GM20431 (cell line): ENCODE measurements at regions not wholly inside any gene's neighbourhood (a gene's known extent, or its start where the extent isn't known, plus 50 kb on each side); places are given as distances from the start of the nearest gene placed in this dataset.

Experiments
- in situ Hi-C: fragments of 300-500 bp; cut with MseI, MboI; formaldehyde crosslinking; loops from one replicate; pipeline ENCODE4 v1.15.0; 2020; ENCODE audit warnings: low sequenced_read_pairs; ENCODE audit not compliant: unreplicated experiment

GRCh38 chr1:244958593-244958992 lies 94.2 kb upstream of the HNRNPU start:
- in situ Hi-C loops: no loop called here

GRCh38 chr1:244957525-244957924 lies 93.2 kb upstream of the HNRNPU start:
- in situ Hi-C loops: no loop called here

- in situ Hi-C loops: no loop called here
These were observed 92.8 kb upstream of the HNRNPU start for GRCh38 chr1:244957122-244957521.

- in situ Hi-C loops: no loop called here
These were observed 91.3 kb upstream of the HNRNPU start for GRCh38 chr1:244955661-244956060.

GRCh38 chr1:244954359-244954758 lies 90.0 kb upstream of the HNRNPU start:
- in situ Hi-C loops: no loop called here

GRCh38 chr1:244953901-244954300 lies 89.6 kb upstream of the HNRNPU start:
- in situ Hi-C loops: no loop called here

- in situ Hi-C loops: no loop called here
These were observed 88.6 kb upstream of the HNRNPU start for GRCh38 chr1:244952940-244953339.

GRCh38 chr1:244952280-244952933 lies 88.1 kb upstream of the HNRNPU start:
- in situ Hi-C loops: no loop called here

GRCh38 chr1:244948416-244948815 lies 84.1 kb upstream of the HNRNPU start:
- in situ Hi-C loops: no loop called here

- in situ Hi-C loops: no loop called here
These were observed 80.8 kb upstream of the HNRNPU start for GRCh38 chr1:244945109-244945671.

GRCh38 chr1:244941121-244941520 lies 76.8 kb upstream of the HNRNPU start:
- in situ Hi-C loops: no loop called here

- in situ Hi-C loops: no loop called here
These were observed 72.8 kb upstream of the HNRNPU start for GRCh38 chr1:244937099-244937498.

- in situ Hi-C loops: no loop called here
These were observed 56.8 kb upstream of the HNRNPU start for GRCh38 chr1:244920911-244921761.

GRCh38 chr1:244919320-244920282 lies 55.3 kb upstream of the HNRNPU start:
- in situ Hi-C loops: no loop called here

- in situ Hi-C loops: no loop called here
These were observed 54.3 kb upstream of the HNRNPU start for GRCh38 chr1:244918421-244919319.

GRCh38 chr1:244917073-244917670 lies 52.8 kb upstream of the HNRNPU start:
- in situ Hi-C loops: no loop called here

- in situ Hi-C loops: no loop called here
These were observed 51.4 kb upstream of the HNRNPU start for GRCh38 chr1:244915736-244916135.

GRCh38 chr1:244914761-244915160 lies 50.4 kb upstream of the HNRNPU start:
- in situ Hi-C loops: no loop called here
